Karpas-422 (cell line): ENCODE measurements at regions not wholly inside any gene's neighbourhood (a gene's known extent, or its start where the extent isn't known, plus 50 kb on each side); places are given as distances from the start of the nearest gene placed in this dataset.
"Not testable (repeated sequence)": the region's sequence is repeated elsewhere in the genome, so short reads cannot be mapped to it uniquely, and the experiment has no call there.

Source experiments
- DNase-seq: peaks from one replicate; pipeline ENCODE4 v3.0.0-alpha.2; 2015
- H2AFZ ChIP-seq: fragments of 200-600 bp; sonication (generic); 2 replicates; pipeline ENCODE4 v1.6.1; 2014; ENCODE audit warnings: antibody characterized with exemption, low read length, mixed read lengths
- H3K27ac ChIP-seq: fragments of 200-600 bp; sonication (generic); 2 replicates; pipeline ENCODE4 v1.5.1; 2014; ENCODE audit warnings: mild to moderate bottlenecking, low read length, moderate library complexity
- H3K27me3 ChIP-seq: fragments of 200-600 bp; sonication (generic); 2 replicates; pipeline ENCODE4 v1.6.1; 2014; ENCODE audit warnings: low read length, mixed read lengths
- H3K36me3 ChIP-seq: fragments of 200-600 bp; sonication (generic); 2 replicates; pipeline ENCODE4 v1.6.1; 2014; ENCODE audit warnings: low read length, mixed read lengths; ENCODE audit not compliant: insufficient read depth
- H3K4me1 ChIP-seq: fragments of 200-600 bp; sonication (generic); 2 replicates; pipeline ENCODE4 v1.6.1; 2014; ENCODE audit warnings: mild to moderate bottlenecking, low read length, mixed read lengths
- H3K4me2 ChIP-seq: fragments of 200-600 bp; sonication (generic); 2 replicates; pipeline ENCODE4 v1.6.1; 2014; ENCODE audit warnings: low read length, low read depth, mild to moderate bottlenecking; ENCODE audit not compliant: poor library complexity, severe bottlenecking
- H3K4me3 ChIP-seq: fragments of 200-600 bp; sonication (generic); 2 replicates; pipeline ENCODE4 v1.5.1; 2014; ENCODE audit warnings: mild to moderate bottlenecking, antibody characterized with exemption, low read length, mixed read lengths
- H3K79me2 ChIP-seq: fragments of 200-600 bp; sonication (generic); 2 replicates; pipeline ENCODE4 v1.6.1; 2014; ENCODE audit warnings: mild to moderate bottlenecking, low read length, mixed read lengths
- H3K9ac ChIP-seq: fragments of 200-600 bp; sonication (generic); 2 replicates; pipeline ENCODE4 v1.6.0; 2014; ENCODE audit warnings: low read length
- H3K9me2 ChIP-seq: fragments of 200-600 bp; sonication (generic), shearing (Covaris generic); replicated peaks from 2 replicates; pipeline ENCODE4 v1.6.0; 2014; ENCODE audit warnings: mild to moderate bottlenecking, low read length, moderate library complexity; ENCODE audit not compliant: insufficient read depth
- H3K9me3 ChIP-seq: fragments of 300-700, 200-600 bp; sonication (generic); 2 replicates; pipeline ENCODE4 v1.6.1; 2014; ENCODE audit warnings: low read length, mixed read lengths
- H4K20me1 ChIP-seq: fragments of 200-600 bp; sonication (generic); 2 replicates; pipeline ENCODE4 v1.6.1; 2014; ENCODE audit warnings: mild to moderate bottlenecking, antibody characterized with exemption, low read length, low read depth; ENCODE audit not compliant: insufficient read depth

GRCh38 chr11:121358760-121359159, 66.2 kb downstream of the SC5D start:
- Histone ChIP-seq H3K9ac (no peak overlapping the region), H3K27ac (no peak overlapping the region), H3K4me3 (no peak overlapping the region), H3K36me3 (no peaks in the 10 kb centered on the region), H3K9me2 (no peaks in the 10 kb centered on the region), H3K4me1 (peaks cover 7% of the 10 kb centered on the region), H3K4me2 (no peak overlapping the region), H3K27me3 (no peaks in the 10 kb centered on the region), H3K79me2 (no peaks in the 10 kb centered on the region), H4K20me1 (no peaks in the 10 kb centered on the region), H3K9me3 (no peaks in the 10 kb centered on the region), H2AFZ (no peak overlapping the region)
- no peak for DNase-seq

GRCh38 chr11:121359591-121359990, 67.0 kb downstream of the SC5D start:
- H4K20me1 ChIP-seq: no peaks in the 10 kb centered on the region
- no peaks in the 10 kb centered on the region for H3K9me2 ChIP-seq
- no peaks in the 10 kb centered on the region for H3K36me3 ChIP-seq
- H3K4me3 ChIP-seq: no peak overlapping the region
- peaks cover 7% of the 10 kb centered on the region for H3K4me1 ChIP-seq
- no peak overlapping the region for H3K9ac ChIP-seq
- H3K27ac ChIP-seq: no peak overlapping the region
- no peaks in the 10 kb centered on the region for H3K9me3 ChIP-seq
- DNase-seq: no peak
- no peaks in the 10 kb centered on the region for H3K79me2 ChIP-seq
- no peaks in the 10 kb centered on the region for H3K27me3 ChIP-seq
- no peak overlapping the region for H2AFZ ChIP-seq
- H3K4me2 ChIP-seq: no peak overlapping the region

GRCh38 chr11:121362955-121363354, 70.4 kb downstream of the SC5D start:
- H3K27ac ChIP-seq, H3K4me3 ChIP-seq, H3K9me2 ChIP-seq, H3K9ac ChIP-seq, H3K79me2 ChIP-seq, H3K36me3 ChIP-seq, H2AFZ ChIP-seq, DNase-seq, H4K20me1 ChIP-seq, H3K27me3 ChIP-seq, H3K4me2 ChIP-seq, H3K9me3 ChIP-seq: not testable (repeated sequence)
- peaks cover 37% of the 10 kb centered on the region for H3K4me1 ChIP-seq

GRCh38 chr11:121365304-121365703, 72.7 kb downstream of the SC5D start:
- Histone ChIP-seq H3K79me2 (no peaks in the 10 kb centered on the region), H3K27me3 (no peaks in the 10 kb centered on the region), H3K36me3 (no peaks in the 10 kb centered on the region), H3K4me2 (no peak overlapping the region), H4K20me1 (no peaks in the 10 kb centered on the region), H3K27ac (peak overlapping the region; percentile 100; the same call in 1 of the 2 replicates), H2AFZ (no peak overlapping the region), H3K9me2 (no peaks in the 10 kb centered on the region), H3K9ac (no peak overlapping the region), H3K4me3 (no peak overlapping the region), H3K4me1 (peaks cover 54% of the 10 kb centered on the region), H3K9me3 (no peaks in the 10 kb centered on the region)
- DNase-seq: no peak

- no peak for DNase-seq
- Histone ChIP-seq H2AFZ (no peak overlapping the region), H3K4me1 (peaks cover 62% of the 10 kb centered on the region), H3K27me3 (no peaks in the 10 kb centered on the region), H3K36me3 (no peaks in the 10 kb centered on the region), H4K20me1 (no peaks in the 10 kb centered on the region), H3K27ac (peak overlapping the region; percentile 100), H3K9me3 (no peaks in the 10 kb centered on the region), H3K4me2 (peak overlapping the region; percentile 66), H3K4me3 (peak overlapping the region; percentile 42; the same call in 1 of the 2 replicates), H3K79me2 (no peaks in the 10 kb centered on the region), H3K9me2 (no peaks in the 10 kb centered on the region), H3K9ac (peak overlapping the region; percentile 76; the same call in 1 of the 2 replicates)
These were observed 73.5 kb downstream of the SC5D start for GRCh38 chr11:121366038-121366437.

GRCh38 chr11:121367001-121367843, 74.7 kb downstream of the SC5D start:
- no peaks in the 10 kb centered on the region for H3K79me2 ChIP-seq
- no peaks in the 10 kb centered on the region for H3K9me2 ChIP-seq
- H3K27me3 ChIP-seq: no peaks in the 10 kb centered on the region
- H3K9me3 ChIP-seq: no peaks in the 10 kb centered on the region
- no peak overlapping the region for H2AFZ ChIP-seq
- peak; percentile 97 for DNase-seq
- peak overlapping the region; percentile 54 for H3K4me3 ChIP-seq
- no peaks in the 10 kb centered on the region for H3K36me3 ChIP-seq
- peak overlapping the region; percentile 76 for H3K9ac ChIP-seq
- H3K4me1 ChIP-seq: peaks cover 74% of the 10 kb centered on the region
- H4K20me1 ChIP-seq: no peaks in the 10 kb centered on the region
- peak overlapping the region; percentile 66 for H3K4me2 ChIP-seq
- peak overlapping the region; percentile 100 for H3K27ac ChIP-seq

- DNase-seq: peak; percentile 52
- Histone ChIP-seq H3K9ac (peak overlapping the region; percentile 74), H3K36me3 (no peaks in the 10 kb centered on the region), H3K9me3 (no peaks in the 10 kb centered on the region), H3K4me3 (peak overlapping the region; percentile 54), H2AFZ (no peak overlapping the region), H3K4me1 (peaks cover 80% of the 10 kb centered on the region), H4K20me1 (no peaks in the 10 kb centered on the region), H3K4me2 (peak overlapping the region; percentile 66), H3K9me2 (no peaks in the 10 kb centered on the region), H3K27me3 (no peaks in the 10 kb centered on the region), H3K27ac (peak overlapping the region; percentile 100), H3K79me2 (no peaks in the 10 kb centered on the region)
These were observed 75.3 kb downstream of the SC5D start for GRCh38 chr11:121367844-121368225.

- no peaks in the 10 kb centered on the region for H3K27me3 ChIP-seq
- H2AFZ ChIP-seq: no peak overlapping the region
- no peaks in the 10 kb centered on the region for H3K79me2 ChIP-seq
- no peaks in the 10 kb centered on the region for H4K20me1 ChIP-seq
- H3K36me3 ChIP-seq: no peaks in the 10 kb centered on the region
- peaks cover 87% of the 10 kb centered on the region for H3K4me1 ChIP-seq
- no peaks in the 10 kb centered on the region for H3K9me2 ChIP-seq
- peak overlapping the region; percentile 74 for H3K9ac ChIP-seq
- H3K4me2 ChIP-seq: peak overlapping the region; percentile 66
- peak; percentile 44 for DNase-seq
- H3K27ac ChIP-seq: peak overlapping the region; percentile 100
- no peaks in the 10 kb centered on the region for H3K9me3 ChIP-seq
- H3K4me3 ChIP-seq: peak overlapping the region; percentile 54
These were observed 76.0 kb downstream of the SC5D start for GRCh38 chr11:121368364-121369240.
